Panc1 (cell line): ENCODE measurements at regions not wholly inside any gene's neighbourhood (a gene's known extent, or its start where the extent isn't known, plus 50 kb on each side); places are given as distances from the start of the nearest gene placed in this dataset.

ENCODE experiments used
- ATAC-seq: fragments of 200-7000 bp; cut with Tn5 transposase; 2 replicates; pipeline ENCODE4 v1.9.1; 2020; ENCODE audit warnings: mild to moderate bottlenecking, moderate library complexity
- BruUV-seq: library from RNA; stranded (reverse); fragments of 400-500 nt; replicated peaks from 2 replicates; lab custom pipeline; 2021; lab: Mats Ljungman, UMichigan
- CTCF ChIA-PET: fragments of 300-600 bp; sonication (Branson Sonifier 250); formaldehyde crosslinking; loops from one replicate; lab custom pipeline; 2022; ENCODE audit warnings: antibody characterized with exemption; lab: Charles Lee
- POLR2A ChIA-PET: fragments of 300-600 bp; sonication (Branson Sonifier 250); formaldehyde crosslinking; loops from one replicate; lab custom pipeline; 2022; ENCODE audit warnings: antibody characterized with exemption; lab: Charles Lee
- DNase-seq: peaks from one replicate; pipeline ENCODE4 v3.0.0-alpha.2; 2010; ENCODE audit warnings: low read depth, low spot score
- H3K27ac ChIP-seq: 2 replicates; pipeline ENCODE4 v1.5.1; 2011; ENCODE audit warnings: mild to moderate bottlenecking, low read length, inconsistent platforms
- H3K27me3 ChIP-seq: fragments of 200-500 bp; sonication (Bioruptor generic); 2 replicates; pipeline ENCODE4 v1.6.0; 2014; ENCODE audit warnings: low read length, inconsistent platforms; ENCODE audit not compliant: control insufficient read depth, insufficient read depth
- H3K36me3 ChIP-seq: fragments of 200-500 bp; sonication (Bioruptor generic); 2 replicates; pipeline ENCODE4 v1.5.1; 2014; ENCODE audit warnings: inconsistent platforms, mild to moderate bottlenecking, low read length, moderate library complexity; ENCODE audit not compliant: control insufficient read depth, insufficient read depth
- H3K4me1 ChIP-seq: 2 replicates; pipeline ENCODE4 v1.5.1; 2011; ENCODE audit warnings: inconsistent platforms, mild to moderate bottlenecking, low read length, moderate library complexity; ENCODE audit not compliant: control insufficient read depth, insufficient read depth
- H3K4me3 ChIP-seq, 2 experiments: 2 replicates each; pipeline ENCODE4 v1.5.1; 2011 to 2012; ENCODE audit warnings: low read depth in 2 of 2, low read length in 2 of 2, mild to moderate bottlenecking in 2 of 2, inconsistent platforms in 1 of 2, moderate library complexity in 1 of 2
- H3K9me3 ChIP-seq: fragments of 200-500 bp; sonication (Bioruptor generic); 2 replicates; pipeline ENCODE4 v1.5.1; 2014; ENCODE audit warnings: low read depth, mild to moderate bottlenecking, inconsistent platforms, low read length, moderate library complexity; ENCODE audit not compliant: control insufficient read depth, insufficient read depth
- CTCF ChIP-seq: fragments of 450-650 bp; IDR thresholded peaks from 2 replicates; pipeline ENCODE4 v1.5.1; 2017; ENCODE audit warnings: mild to moderate bottlenecking
- POLR2AphosphoS5 ChIP-seq: IDR thresholded peaks from 2 replicates; pipeline ENCODE4 v1.6.1; 2012; ENCODE audit warnings: mild to moderate bottlenecking, low read depth, low read length, moderate library complexity
- REST ChIP-seq, 2 experiments: IDR thresholded peaks; 2 replicates each; pipeline ENCODE4 v1.6.1; 2011 to 2012; ENCODE audit warnings: low read depth in 2 of 2, control low read depth in 1 of 2, low read length in 1 of 2, mild to moderate bottlenecking in 1 of 2, moderate library complexity in 1 of 2; ENCODE audit not compliant: insufficient read depth in 1 of 2
- SIN3A ChIP-seq: IDR thresholded peaks from 2 replicates; pipeline ENCODE4 v1.6.1; 2012; ENCODE audit warnings: low read depth, mild to moderate bottlenecking, low read length, moderate library complexity, borderline replicate concordance; ENCODE audit not compliant: insufficient read depth
- TCF7L2 ChIP-seq: IDR thresholded peaks from 2 replicates; pipeline ENCODE4 v1.6.1; 2011; ENCODE audit warnings: mild to moderate bottlenecking, low read depth, low read length, inconsistent platforms
- in situ Hi-C: cut with HindIII; loops from 2 replicates; pipeline ENCODE4 v1.10.0; 2016; ENCODE audit warnings: low sequenced_read_pairs, low pct_unique_long_range_greater_than_20kb
- intact Hi-C: fragments of 100-400 bp; cut with micrococcal nuclease; formaldehyde crosslinking; loops from one replicate; pipeline ENCODE4 v1.10.0; 2022; ENCODE audit not compliant: unreplicated experiment

GRCh38 chr1:113250161-113250560 is 140.2 kb upstream of the MAGI3 start:
- Histone ChIP-seq H3K4me1 (no peaks in the 10 kb centered on the region), H3K27ac (no peak overlapping the region), H3K9me3 (no peaks in the 10 kb centered on the region), H3K36me3 (no peaks in the 10 kb centered on the region), H3K27me3 (no peaks in the 10 kb centered on the region), H3K4me3 (no peak overlapping the region)
- ATAC-seq (no peak), DNase-seq (no peak)
- ChIA-PET POLR2A (no interaction called here), CTCF (no interaction called here)
- TF ChIP-seq POLR2AphosphoS5 = no peak
- no peak for TF ChIP-seq TCF7L2
- TF ChIP-seq REST (IDR thresholded peaks at IDR 0.05; ENCODE audit: insufficient read depth in 1 of 2, low read depth in 2 of 2, low read length in 1 of 2) = no peak
- no peak for TF ChIP-seq SIN3A
- TF ChIP-seq CTCF = no peak
- in situ Hi-C loops = no loop called here
- no TSS peak for BruUV-seq
- intact Hi-C loops = no loop called here

GRCh38 chr1:113252166-113252565 is 138.1 kb upstream of the MAGI3 start:
- TF ChIP-seq SIN3A (no peak), CTCF (no peak), REST (IDR thresholded peaks at IDR 0.05; ENCODE audit: insufficient read depth in 1 of 2, low read depth in 2 of 2, low read length in 1 of 2) (no peak), POLR2AphosphoS5 (no peak), TCF7L2 (no peak)
- CTCF ChIA-PET = no interaction called here
- ATAC-seq = no peak
- Histone ChIP-seq H3K36me3 (no peaks in the 10 kb centered on the region), H3K27ac (no peak overlapping the region), H3K4me3 (no peak overlapping the region), H3K9me3 (no peaks in the 10 kb centered on the region), H3K4me1 (no peaks in the 10 kb centered on the region), H3K27me3 (no peaks in the 10 kb centered on the region)
- BruUV-seq = no TSS peak
- in situ Hi-C loops = no loop called here
- no peak for DNase-seq
- intact Hi-C loops = no loop called here
- POLR2A ChIA-PET = no interaction called here
